ENCODE measurements at regions not wholly inside any gene's neighbourhood (a gene's known extent, or its start where the extent isn't known, plus 50 kb on each side); places are given as distances from the start of the nearest gene placed in this dataset.

DNA sequence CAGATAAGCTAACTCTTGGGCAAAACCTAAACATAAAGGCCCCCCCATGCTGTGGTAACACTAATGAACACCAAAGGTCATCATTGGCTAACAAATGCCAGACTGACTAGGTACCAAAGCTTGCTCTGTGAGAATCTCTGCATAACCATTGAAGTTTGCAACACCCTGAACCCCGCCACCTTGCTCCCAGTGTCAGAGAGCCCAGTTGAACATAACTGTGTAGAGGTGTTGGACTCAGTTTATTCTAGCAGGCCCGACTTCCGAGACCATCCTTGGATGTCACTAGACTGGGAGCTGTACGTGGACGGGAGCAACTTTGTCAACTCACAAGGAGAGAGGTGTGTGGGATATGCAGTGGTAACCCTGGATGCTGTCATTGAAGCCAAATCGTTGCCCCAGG lies 602.2 kb downstream of the UQCRFS1 start:
- Histone ChIP-seq H3K27me3 (ENCODE audit: control insufficient read depth, insufficient read depth, low read length) (no peaks in the 10 kb centered on the region), H3K4me2 (ENCODE audit: low read length) (no peak overlapping the region), H3K4me1 (ENCODE audit: control insufficient read depth, insufficient read depth, low read length) (no peaks in the 10 kb centered on the region), H3K9ac (ENCODE audit: low read depth, low read length) (no peak overlapping the region), H3K36me3 (ENCODE audit: insufficient read depth, low read length) (no peaks in the 10 kb centered on the region), H3K9me3 (replicated peaks; ENCODE audit: low read length) (no peaks in the 10 kb centered on the region), H3K4me3 (ENCODE audit: low read length) (no peak overlapping the region)

DNA sequence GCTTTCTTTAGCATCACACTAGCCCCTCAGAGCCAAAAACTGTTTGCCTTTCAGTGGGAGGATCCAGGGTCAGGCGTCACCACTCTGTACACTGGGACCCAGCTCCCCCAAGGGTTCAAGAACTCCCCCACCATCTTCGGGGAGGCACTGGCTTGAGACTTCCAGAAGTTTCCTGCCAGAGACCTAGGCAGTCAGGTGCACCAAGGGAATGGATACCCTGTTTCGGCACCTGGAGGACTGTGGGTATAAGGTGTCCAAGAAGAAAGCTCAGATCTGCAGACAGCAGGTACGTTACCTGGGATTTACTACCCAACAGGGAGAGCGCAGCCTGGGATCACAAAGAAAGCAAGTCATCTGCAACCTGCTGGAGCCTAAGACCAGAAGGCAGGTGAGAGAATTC lies 603.0 kb downstream of the UQCRFS1 start:
- no peak overlapping the region for H3K4me3 ChIP-seq (ENCODE audit: low read length)

DNA sequence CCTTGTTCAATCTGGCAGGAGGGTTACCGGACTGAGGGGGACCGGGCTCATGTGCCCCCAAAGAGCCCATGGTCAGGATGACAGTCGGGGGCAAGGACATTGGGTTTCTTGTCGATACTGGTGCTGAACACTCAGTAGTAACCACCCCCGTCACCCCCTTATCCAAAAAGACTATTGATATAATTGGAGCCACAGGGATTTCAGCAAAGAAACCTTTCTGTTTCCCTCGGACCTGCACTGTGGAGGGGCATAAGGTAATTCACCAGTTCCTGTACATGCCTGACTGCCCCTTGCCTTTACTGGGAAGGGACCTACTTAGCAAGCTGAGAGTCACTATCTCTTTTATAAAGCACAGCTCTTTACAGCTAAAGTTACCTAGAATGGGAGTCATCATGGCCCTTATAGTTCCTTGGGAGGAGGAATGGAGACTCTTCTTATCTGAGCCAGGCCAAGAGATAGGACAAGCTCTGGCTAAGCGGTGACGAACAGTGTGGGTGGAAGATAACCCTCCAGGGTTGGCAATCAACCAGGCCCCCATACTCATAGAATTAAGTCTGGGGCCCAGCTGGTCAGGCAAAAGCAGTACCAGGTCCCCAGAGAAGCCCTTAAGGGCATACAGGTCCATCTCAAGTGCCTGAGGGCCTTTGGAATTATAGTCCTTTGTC lies 603.7 kb downstream of the UQCRFS1 start:
- Histone ChIP-seq H3K4me2 (ENCODE audit: low read length) (no peak overlapping the region), H3K4me1 (ENCODE audit: control insufficient read depth, insufficient read depth, low read length) (no peaks in the 10 kb centered on the region), H3K9me3 (replicated peaks; ENCODE audit: low read length) (no peaks in the 10 kb centered on the region), H3K9ac (ENCODE audit: low read depth, low read length) (no peak overlapping the region), H3K36me3 (ENCODE audit: insufficient read depth, low read length) (no peaks in the 10 kb centered on the region), H3K4me3 (ENCODE audit: low read length) (no peak overlapping the region), H3K27me3 (ENCODE audit: control insufficient read depth, insufficient read depth, low read length) (no peaks in the 10 kb centered on the region)

More for the DNA sequence above, 603.0 kb downstream of the UQCRFS1 start:
- no peaks in the 10 kb centered on the region for H3K4me1 ChIP-seq (ENCODE audit: control insufficient read depth, insufficient read depth, low read length)
- no peaks in the 10 kb centered on the region for H3K36me3 ChIP-seq (ENCODE audit: insufficient read depth, low read length)
- no peaks in the 10 kb centered on the region for H3K9me3 ChIP-seq (replicated peaks; ENCODE audit: low read length)
- H3K4me2 ChIP-seq (ENCODE audit: low read length) = no peak overlapping the region
- no peak overlapping the region for H3K9ac ChIP-seq (ENCODE audit: low read depth, low read length)
- no peaks in the 10 kb centered on the region for H3K27me3 ChIP-seq (ENCODE audit: control insufficient read depth, insufficient read depth, low read length)

DNA sequence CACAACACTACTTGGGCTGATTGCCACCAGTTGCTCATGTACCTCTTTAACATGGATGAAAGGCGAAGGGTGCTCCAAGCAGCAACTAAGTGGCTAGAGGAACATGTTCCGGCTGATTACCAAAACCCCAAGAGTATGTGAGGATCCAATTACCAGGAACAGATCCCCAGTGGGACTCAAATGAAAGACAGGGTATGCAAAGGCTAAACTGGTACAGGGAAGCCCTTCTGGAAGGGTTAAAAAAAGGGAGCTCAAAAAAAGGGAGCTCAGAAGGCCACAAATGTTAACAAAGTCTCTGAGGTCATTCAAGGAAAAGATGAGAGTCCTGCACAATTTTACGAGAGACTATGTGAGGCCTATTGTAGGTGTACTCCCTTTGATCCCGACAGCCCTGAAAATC lies 604.7 kb downstream of the UQCRFS1 start:
- no peak overlapping the region for H3K4me3 ChIP-seq (ENCODE audit: low read length)
- H3K4me1 ChIP-seq (ENCODE audit: control insufficient read depth, insufficient read depth, low read length) = no peaks in the 10 kb centered on the region
- no peaks in the 10 kb centered on the region for H3K27me3 ChIP-seq (ENCODE audit: control insufficient read depth, insufficient read depth, low read length)
- no peaks in the 10 kb centered on the region for H3K36me3 ChIP-seq (ENCODE audit: insufficient read depth, low read length)
- no peak overlapping the region for H3K4me2 ChIP-seq (ENCODE audit: low read length)
- no peak overlapping the region for H3K9ac ChIP-seq (ENCODE audit: low read depth, low read length)
- H3K9me3 ChIP-seq (replicated peaks; ENCODE audit: low read length) = no peaks in the 10 kb centered on the region

DNA sequence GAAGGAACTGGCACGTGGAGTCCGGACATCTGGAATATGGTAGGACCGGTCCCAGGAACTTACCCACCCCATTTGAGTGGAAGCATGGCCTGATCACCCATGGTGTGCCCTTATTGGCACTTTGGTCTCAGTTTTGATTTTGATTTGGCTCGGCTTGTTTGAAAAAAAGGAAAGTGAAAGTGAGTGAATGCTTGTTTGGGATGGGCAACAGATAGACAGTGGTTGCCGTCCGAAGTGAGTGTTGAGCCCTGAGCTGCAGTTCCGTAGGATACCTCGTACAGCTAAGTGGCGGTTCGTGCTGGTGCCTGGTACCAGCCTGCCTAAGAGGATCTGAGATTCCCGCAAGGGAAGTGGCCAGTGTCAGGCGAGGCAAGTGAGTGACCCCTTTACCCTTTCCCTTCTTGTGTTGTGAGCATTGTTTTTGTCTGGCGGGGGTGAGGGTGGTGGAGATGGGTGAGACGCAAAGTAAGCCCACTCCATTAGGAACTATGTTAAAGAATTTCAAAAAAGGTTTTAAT lies 605.8 kb downstream of the UQCRFS1 start:
- H3K36me3 ChIP-seq (ENCODE audit: insufficient read depth, low read length) = no peaks in the 10 kb centered on the region
- no peak overlapping the region for H3K4me2 ChIP-seq (ENCODE audit: low read length)
- H3K9ac ChIP-seq (ENCODE audit: low read depth, low read length) = no peak overlapping the region
- H3K9me3 ChIP-seq (replicated peaks; ENCODE audit: low read length) = no peaks in the 10 kb centered on the region
- H3K4me3 ChIP-seq (ENCODE audit: low read length) = no peak overlapping the region
- H3K4me1 ChIP-seq (ENCODE audit: control insufficient read depth, insufficient read depth, low read length) = no peaks in the 10 kb centered on the region
- H3K27me3 ChIP-seq (ENCODE audit: control insufficient read depth, insufficient read depth, low read length) = no peaks in the 10 kb centered on the region

DNA sequence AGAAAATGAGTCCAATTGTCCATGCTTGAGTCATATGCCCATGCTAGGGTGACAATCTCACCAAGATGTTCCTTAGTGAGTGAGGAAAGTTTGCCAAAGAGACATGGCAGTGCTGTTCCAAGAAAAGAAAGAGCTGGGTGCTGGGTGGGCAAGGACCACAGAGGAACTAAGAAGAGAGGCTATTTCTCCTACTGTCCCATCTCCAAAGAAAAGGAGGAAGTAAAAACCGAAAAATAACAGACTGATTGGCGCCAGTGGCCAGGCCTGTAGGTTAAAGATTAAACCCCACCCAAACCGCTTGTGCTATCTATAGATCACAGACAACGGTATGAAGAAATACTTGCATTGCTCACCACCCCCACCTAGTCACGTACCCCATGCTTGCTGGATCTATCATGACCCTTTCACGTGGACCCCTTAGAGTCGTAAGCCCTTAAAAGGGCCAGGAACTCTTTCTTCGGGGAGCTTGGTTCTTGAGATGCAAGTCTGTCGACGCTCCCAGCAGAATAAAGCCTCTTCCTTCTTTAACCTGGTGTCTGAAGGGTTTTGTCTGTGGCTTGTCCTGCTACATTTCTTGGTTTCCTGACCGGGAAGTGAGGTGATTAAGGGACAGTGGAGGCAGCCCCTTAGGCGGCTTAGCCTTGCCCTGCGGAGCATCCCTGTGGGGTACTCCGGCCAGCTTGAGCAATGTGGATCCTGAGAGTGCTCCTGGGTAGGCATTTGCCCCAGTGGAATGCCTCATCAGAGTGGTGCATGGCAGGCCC lies 606.5 kb downstream of the UQCRFS1 start:
- no peak overlapping the region for H3K4me2 ChIP-seq (ENCODE audit: low read length)
- H3K36me3 ChIP-seq (ENCODE audit: insufficient read depth, low read length) = no peaks in the 10 kb centered on the region
- no peak overlapping the region for H3K9ac ChIP-seq (ENCODE audit: low read depth, low read length)
- no peaks in the 10 kb centered on the region for H3K27me3 ChIP-seq (ENCODE audit: control insufficient read depth, insufficient read depth, low read length)
- H3K4me1 ChIP-seq (ENCODE audit: control insufficient read depth, insufficient read depth, low read length) = no peaks in the 10 kb centered on the region
- no peaks in the 10 kb centered on the region for H3K9me3 ChIP-seq (replicated peaks; ENCODE audit: low read length)
- H3K4me3 ChIP-seq (ENCODE audit: low read length) = no peak overlapping the region

DNA sequence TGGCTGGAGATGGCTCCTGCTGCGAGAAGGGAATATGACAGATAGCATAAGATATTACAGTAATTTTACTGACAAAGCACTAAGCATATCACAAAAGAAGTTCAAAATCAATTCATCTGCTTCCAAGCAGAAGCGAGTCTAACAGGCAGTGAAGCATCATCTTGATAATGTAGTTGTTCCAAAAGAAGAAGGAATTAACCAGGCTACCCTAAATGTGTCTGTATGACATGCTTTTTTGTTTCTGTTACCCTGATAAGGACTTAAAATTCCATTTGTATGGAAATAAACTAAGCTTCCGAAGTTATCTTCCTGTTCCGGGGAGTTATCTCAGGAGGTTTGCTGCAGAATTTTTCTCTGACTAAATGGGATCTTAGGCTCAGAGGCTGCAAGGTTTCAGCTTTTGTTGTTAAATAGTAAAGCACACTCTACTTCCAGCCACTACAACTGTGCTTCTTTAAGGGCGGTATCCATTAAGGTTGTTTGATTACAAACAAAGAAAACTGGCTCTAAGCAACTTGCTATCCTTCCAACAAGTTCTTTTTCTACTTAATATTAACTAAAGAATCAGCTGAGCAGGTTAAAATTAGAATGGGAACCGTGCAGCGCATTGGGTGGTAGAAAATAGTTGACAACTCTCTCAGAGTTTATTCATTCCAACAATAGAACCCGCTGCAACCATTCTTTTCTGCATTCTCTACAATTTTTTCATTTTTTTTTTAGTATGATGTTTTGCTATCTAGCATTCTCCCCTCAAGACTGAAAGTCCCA lies 607.3 kb downstream of the UQCRFS1 start:
- H3K9me3 ChIP-seq (replicated peaks; ENCODE audit: low read length) = no peaks in the 10 kb centered on the region
- no peaks in the 10 kb centered on the region for H3K4me1 ChIP-seq (ENCODE audit: control insufficient read depth, insufficient read depth, low read length)
- no peak overlapping the region for H3K4me3 ChIP-seq (ENCODE audit: low read length)
- H3K9ac ChIP-seq (ENCODE audit: low read depth, low read length) = no peak overlapping the region
- no peaks in the 10 kb centered on the region for H3K36me3 ChIP-seq (ENCODE audit: insufficient read depth, low read length)
- no peak overlapping the region for H3K4me2 ChIP-seq (ENCODE audit: low read length)
- no peaks in the 10 kb centered on the region for H3K27me3 ChIP-seq (ENCODE audit: control insufficient read depth, insufficient read depth, low read length)

DNA sequence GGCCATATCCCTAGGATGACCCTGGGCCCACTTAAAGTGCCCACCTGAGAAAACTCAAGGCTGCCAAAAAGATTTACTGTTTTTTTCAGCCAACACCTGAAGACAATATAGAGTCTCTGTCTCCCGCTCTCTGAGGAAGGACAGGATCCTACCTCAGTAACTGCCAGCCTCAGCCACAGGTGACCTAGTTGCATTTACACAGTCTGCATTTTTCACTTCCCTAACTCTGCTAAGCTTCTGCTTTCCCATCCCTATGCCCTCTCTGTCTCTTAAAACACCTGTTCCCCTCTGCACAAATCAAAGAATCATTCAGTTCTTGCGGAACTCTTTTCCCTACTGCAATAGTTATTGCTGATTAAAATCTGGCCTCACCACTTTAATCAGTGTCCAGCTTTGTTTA lies 609.5 kb downstream of the UQCRFS1 start:
- Histone ChIP-seq H3K9ac (ENCODE audit: low read depth, low read length) (no peak overlapping the region), H3K4me1 (ENCODE audit: control insufficient read depth, insufficient read depth, low read length) (no peaks in the 10 kb centered on the region), H3K4me2 (ENCODE audit: low read length) (no peak overlapping the region), H3K36me3 (ENCODE audit: insufficient read depth, low read length) (no peaks in the 10 kb centered on the region), H3K27me3 (ENCODE audit: control insufficient read depth, insufficient read depth, low read length) (no peaks in the 10 kb centered on the region), H3K4me3 (ENCODE audit: low read length) (no peak overlapping the region), H3K9me3 (replicated peaks; ENCODE audit: low read length) (no peaks in the 10 kb centered on the region)

DNA sequence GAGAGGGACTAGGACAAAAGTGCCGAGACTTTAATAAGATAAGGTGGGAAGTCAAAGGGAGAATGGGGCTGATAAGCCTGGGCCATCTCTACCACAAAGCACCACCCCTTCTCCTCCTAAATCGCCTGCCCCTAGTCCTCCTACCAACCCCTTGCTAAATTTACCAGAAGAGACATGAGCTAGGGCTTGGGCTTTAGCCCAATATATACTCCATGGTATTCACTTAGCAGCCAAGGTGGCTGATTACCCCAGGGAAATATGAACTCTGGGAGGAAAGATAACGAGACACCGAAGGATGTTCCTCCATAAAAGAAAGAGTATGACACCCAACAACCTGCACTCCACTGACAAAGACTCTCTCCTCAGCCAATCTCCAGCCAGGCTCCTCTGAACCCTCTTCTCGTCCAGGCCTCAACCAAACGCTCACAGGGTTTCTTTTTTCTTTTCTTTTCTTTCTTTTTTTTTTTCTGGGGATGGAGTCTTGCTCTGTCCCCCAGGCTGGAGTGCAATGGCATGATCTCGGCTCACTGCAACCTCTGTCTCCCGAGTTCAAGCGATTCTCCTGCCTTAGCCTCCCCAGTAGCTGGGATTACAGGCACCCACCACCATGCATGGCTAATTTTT lies 610.2 kb downstream of the UQCRFS1 start:
- H3K4me1 ChIP-seq (ENCODE audit: control insufficient read depth, insufficient read depth, low read length) = no peaks in the 10 kb centered on the region
- H3K27me3 ChIP-seq (ENCODE audit: control insufficient read depth, insufficient read depth, low read length) = no peaks in the 10 kb centered on the region
- no peak overlapping the region for H3K9ac ChIP-seq (ENCODE audit: low read depth, low read length)
- H3K4me3 ChIP-seq (ENCODE audit: low read length) = no peak overlapping the region
- H3K36me3 ChIP-seq (ENCODE audit: insufficient read depth, low read length) = no peaks in the 10 kb centered on the region
- H3K4me2 ChIP-seq (ENCODE audit: low read length) = no peak overlapping the region
- H3K9me3 ChIP-seq (replicated peaks; ENCODE audit: low read length) = no peaks in the 10 kb centered on the region

DNA sequence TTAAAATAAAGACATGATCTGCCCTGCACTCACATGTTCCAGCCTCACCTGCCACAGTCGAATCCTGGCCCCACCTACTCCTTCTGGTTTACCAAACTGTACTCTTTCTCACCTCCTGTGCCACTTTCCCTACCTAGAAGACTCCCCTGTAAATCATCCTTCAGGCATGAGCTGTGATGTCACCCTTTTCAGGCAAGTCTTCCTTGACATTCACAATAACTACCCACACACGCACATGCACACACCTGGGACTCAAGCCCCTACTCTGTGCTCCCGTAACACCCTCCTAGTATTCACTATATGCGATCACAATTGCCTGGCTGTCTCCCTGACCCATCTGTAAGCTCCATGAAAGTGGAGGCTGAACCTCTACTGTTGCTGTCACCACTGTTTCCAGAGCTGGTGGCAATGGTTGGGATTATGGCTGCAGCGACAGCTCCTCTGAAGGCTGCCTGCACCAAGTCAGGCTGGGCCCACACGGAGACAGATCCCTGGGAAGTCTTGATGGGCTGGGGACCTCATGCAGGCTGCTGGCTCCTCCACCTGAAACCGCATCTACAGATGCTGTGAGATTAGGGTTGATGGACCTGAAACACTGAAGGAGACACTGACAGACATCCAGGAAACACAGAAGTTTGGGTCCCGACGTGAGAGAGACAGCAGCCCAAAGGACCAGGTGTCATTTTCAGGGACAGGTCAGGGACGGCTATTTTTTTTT lies 611.1 kb downstream of the UQCRFS1 start:
- Histone ChIP-seq H3K27me3 (ENCODE audit: control insufficient read depth, insufficient read depth, low read length) (no peaks in the 10 kb centered on the region), H3K4me1 (ENCODE audit: control insufficient read depth, insufficient read depth, low read length) (no peaks in the 10 kb centered on the region), H3K4me2 (ENCODE audit: low read length) (no peak overlapping the region), H3K9me3 (replicated peaks; ENCODE audit: low read length) (no peaks in the 10 kb centered on the region), H3K36me3 (ENCODE audit: insufficient read depth, low read length) (no peaks in the 10 kb centered on the region), H3K4me3 (ENCODE audit: low read length) (no peak overlapping the region), H3K9ac (ENCODE audit: low read depth, low read length) (no peak overlapping the region)

DNA sequence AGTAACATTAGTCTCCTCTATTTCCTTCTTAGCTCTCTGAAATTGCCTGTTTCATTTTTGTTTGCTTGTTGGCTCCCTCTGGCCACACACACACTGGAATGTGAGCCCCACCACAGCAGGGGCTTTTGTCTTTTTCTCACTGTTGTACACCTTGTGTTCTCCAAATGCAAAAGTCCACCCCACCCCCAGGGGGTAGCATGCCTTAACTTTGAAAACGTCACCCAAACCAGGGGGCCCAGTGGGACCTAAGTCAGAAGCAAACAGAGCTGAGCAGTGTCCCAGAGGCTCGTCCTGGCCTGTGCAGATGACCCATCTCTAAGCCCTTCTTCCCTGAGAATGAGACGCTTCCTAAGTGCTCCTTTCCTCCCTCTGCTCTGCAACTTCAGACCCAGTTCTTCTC lies 614.1 kb downstream of the UQCRFS1 start:
- Histone ChIP-seq H3K4me1 (ENCODE audit: control insufficient read depth, insufficient read depth, low read length) (no peaks in the 10 kb centered on the region), H3K4me2 (ENCODE audit: low read length) (no peak overlapping the region), H3K9ac (ENCODE audit: low read depth, low read length) (no peak overlapping the region), H3K4me3 (ENCODE audit: low read length) (no peak overlapping the region), H3K9me3 (replicated peaks; ENCODE audit: low read length) (no peaks in the 10 kb centered on the region), H3K36me3 (ENCODE audit: insufficient read depth, low read length) (no peaks in the 10 kb centered on the region), H3K27me3 (ENCODE audit: control insufficient read depth, insufficient read depth, low read length) (no peaks in the 10 kb centered on the region)
